ENCODE measurements at regions not wholly inside any gene's neighbourhood (a gene's known extent, or its start where the extent isn't known, plus 50 kb on each side); places are given as distances from the start of the nearest gene placed in this dataset.

GRCh38 chr16:5448798-5449197 lies 351.2 kb upstream of the EEF2KMT start:
- TF ChIP-seq POLR2AphosphoS5 (IDR thresholded peaks at IDR 0.05; ENCODE audit: low read depth, low read length), result no peak
- TF ChIP-seq, protein P1, sequence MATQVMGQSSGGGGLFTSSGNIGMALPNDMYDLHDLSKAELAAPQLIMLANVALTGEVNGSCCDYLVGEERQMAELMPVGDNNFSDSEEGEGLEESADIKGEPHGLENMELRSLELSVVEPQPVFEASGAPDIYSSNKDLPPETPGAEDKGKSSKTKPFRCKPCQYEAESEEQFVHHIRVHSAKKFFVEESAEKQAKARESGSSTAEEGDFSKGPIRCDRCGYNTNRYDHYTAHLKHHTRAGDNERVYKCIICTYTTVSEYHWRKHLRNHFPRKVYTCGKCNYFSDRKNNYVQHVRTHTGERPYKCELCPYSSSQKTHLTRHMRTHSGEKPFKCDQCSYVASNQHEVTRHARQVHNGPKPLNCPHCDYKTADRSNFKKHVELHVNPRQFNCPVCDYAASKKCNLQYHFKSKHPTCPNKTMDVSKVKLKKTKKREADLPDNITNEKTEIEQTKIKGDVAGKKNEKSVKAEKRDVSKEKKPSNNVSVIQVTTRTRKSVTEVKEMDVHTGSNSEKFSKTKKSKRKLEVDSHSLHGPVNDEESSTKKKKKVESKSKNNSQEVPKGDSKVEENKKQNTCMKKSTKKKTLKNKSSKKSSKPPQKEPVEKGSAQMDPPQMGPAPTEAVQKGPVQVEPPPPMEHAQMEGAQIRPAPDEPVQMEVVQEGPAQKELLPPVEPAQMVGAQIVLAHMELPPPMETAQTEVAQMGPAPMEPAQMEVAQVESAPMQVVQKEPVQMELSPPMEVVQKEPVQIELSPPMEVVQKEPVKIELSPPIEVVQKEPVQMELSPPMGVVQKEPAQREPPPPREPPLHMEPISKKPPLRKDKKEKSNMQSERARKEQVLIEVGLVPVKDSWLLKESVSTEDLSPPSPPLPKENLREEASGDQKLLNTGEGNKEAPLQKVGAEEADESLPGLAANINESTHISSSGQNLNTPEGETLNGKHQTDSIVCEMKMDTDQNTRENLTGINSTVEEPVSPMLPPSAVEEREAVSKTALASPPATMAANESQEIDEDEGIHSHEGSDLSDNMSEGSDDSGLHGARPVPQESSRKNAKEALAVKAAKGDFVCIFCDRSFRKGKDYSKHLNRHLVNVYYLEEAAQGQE (IDR thresholded peaks at IDR 0.05; ENCODE audit: insufficient read depth in 1 of 2, low read depth in 2 of 2, low read length in 2 of 2), result no peak
